ENCODE measurements at regions not wholly inside any gene's neighbourhood (a gene's known extent, or its start where the extent isn't known, plus 50 kb on each side); places are given as distances from the start of the nearest gene placed in this dataset.

- no peak for DNase-seq (ENCODE audit: low spot score)
Observed at GRCh38 chr3:118269537-118270125, 765.0 kb downstream of the IGSF11 start.

- no peak for DNase-seq (ENCODE audit: low spot score)
Observed at GRCh38 chr3:118272991-118273390, 761.7 kb downstream of the IGSF11 start.

- no peak for DNase-seq (ENCODE audit: low spot score)
Observed at GRCh38 chr3:118277814-118278213, 756.8 kb downstream of the IGSF11 start.

DNA sequence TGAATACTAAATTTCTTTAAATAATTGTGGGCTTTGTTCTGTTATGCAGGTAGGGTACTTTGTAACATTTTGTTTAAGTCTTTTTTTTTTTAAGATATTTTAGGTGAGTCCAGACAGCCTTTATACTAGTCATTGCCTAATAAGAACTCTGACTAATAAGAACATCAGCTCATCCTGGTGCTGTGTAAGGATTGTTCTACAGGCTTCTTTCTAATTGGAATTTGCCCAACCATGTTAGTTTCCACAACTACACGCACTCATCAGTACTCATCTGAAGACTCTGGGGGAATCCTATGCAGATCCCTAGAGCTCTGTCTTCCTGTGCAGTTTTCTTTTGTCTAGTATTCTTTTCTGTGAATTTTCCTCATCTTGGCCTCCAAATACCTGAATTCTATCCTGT, 741.8 kb downstream of the IGSF11 start:
- no peak for DNase-seq (ENCODE audit: low spot score)

DNA sequence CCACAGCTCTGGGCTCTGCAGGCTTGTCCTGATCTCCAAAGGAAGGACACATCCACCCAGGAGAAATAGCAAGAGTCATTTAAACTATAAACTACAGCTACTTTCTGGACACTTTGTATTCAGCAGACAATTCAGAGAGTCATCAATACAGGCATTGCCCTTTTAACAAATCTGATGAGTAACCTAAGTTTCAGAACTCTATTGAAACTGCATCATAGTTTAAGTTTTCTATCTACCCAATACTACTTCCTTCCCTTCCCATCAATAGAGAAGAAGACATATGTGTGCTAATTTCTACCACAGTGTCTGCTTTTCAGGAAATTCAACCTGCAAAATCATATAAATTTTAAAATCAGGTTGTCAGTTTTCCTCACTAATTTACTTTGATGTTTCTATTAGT, 736.5 kb downstream of the IGSF11 start:
- DNase-seq (ENCODE audit: low spot score) = no peak

DNA sequence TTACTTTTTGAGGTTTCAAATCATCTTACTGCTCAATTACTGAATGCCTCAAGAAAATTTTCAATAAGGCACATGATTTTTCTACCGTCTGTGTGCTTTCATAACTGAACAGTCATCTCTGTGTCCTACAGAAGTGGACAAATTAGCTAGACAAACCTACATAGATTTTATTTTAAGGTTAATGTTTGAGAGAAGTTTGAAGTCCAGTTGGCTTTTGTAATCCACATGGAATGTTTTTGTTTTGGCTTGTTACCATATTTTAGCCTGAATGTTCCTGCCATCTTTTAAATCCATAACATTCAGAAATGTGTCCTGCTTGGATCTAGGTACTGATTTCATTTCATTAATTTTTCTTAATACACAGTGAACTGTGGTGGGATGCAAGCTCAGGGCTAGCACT, 730.1 kb downstream of the IGSF11 start:
- no peak for DNase-seq (ENCODE audit: low spot score)

- no peak for DNase-seq (ENCODE audit: low spot score)
Observed at GRCh38 chr3:118332699-118333098, 701.9 kb downstream of the IGSF11 start.

DNA sequence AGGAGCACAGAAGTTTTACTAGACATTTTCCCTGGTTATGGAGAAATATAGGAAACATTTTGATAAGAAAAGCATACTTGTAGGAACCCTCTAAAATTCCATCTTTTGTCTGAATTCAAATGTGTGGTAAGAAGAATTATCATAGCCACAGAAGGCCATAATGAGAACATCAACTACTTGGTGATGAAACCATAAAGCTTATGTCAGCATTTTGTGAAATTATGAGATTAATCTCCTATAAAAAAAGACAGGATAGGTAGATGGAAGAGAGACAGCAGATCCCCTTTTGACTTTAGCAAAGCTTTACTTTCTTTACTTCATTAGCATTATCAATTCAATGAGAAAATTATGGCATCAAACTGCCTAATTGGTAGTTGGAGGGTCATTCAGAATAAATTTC, 697.0 kb downstream of the IGSF11 start:
- no peak for DNase-seq (ENCODE audit: low spot score)

- no peak for DNase-seq (ENCODE audit: low spot score)
Observed at GRCh38 chr3:118347396-118348168, 687.1 kb downstream of the IGSF11 start.

DNA sequence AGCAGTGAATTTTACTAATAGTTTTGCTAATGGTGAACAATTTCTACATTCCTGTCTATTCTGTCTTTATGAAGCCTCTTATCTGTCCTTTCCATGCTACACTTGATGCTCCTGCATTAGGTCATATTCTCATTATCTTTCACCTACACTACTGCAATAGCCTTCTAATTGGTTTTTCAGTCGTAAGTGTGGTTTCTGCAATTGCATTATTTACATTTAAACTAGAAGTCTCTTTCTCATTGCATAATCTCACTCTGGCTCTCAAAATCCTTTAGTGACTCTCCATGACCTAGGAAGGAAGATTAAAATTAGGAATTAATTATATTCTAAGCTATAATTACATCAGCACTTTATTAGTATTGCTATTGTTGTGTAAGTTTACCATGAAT, 686.5 kb downstream of the IGSF11 start:
- no peak for DNase-seq (ENCODE audit: low spot score)

- DNase-seq (ENCODE audit: low spot score) = no peak
Observed at GRCh38 chr3:118354556-118354955, 680.1 kb downstream of the IGSF11 start.

GRCh38 chr3:118369892-118370491, 664.7 kb downstream of the IGSF11 start:
- DNase-seq (ENCODE audit: low spot score) = no peak

DNA sequence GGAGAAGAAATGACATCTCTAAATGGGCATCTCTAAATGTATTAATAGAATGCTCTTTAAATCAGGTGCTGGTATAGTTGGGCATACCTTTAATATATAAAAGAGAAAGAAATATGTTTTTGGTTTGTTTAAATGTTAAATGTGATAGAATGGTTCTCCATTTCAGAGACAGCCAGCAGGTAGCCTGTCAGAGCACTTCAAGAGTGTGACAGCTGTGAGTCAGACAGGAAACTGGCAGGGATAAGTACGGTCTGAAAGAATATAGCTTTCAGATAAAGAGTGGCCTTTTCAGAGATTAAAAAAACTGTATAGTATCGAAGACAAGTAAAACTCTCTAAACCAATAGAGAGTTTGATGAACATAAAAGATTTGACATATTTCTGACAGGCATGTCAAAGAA, 654.1 kb downstream of the IGSF11 start:
- no peak for DNase-seq (ENCODE audit: low spot score)

- DNase-seq (ENCODE audit: low spot score) = no peak
Observed at GRCh38 chr3:118396491-118396890, 638.2 kb downstream of the IGSF11 start.

DNA sequence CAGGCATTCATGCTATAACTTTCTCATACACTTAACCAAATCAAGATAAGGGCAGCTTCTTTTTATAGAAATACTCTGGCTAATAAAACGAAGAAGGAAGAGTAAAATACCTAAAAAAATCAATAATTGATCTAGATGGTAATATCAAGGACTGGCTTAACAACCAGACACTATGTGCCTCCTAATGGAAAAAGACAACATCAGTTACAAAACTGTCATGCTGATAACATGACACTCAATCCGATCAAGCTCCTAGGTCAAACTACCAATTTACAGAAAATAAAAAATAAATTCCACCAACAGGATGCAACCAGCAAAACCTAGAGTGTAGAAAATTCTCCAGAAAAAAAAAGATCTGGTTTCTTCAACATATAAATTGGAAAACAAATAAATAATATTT, 634.6 kb downstream of the IGSF11 start:
- DNase-seq (ENCODE audit: low spot score) = no peak

DNA sequence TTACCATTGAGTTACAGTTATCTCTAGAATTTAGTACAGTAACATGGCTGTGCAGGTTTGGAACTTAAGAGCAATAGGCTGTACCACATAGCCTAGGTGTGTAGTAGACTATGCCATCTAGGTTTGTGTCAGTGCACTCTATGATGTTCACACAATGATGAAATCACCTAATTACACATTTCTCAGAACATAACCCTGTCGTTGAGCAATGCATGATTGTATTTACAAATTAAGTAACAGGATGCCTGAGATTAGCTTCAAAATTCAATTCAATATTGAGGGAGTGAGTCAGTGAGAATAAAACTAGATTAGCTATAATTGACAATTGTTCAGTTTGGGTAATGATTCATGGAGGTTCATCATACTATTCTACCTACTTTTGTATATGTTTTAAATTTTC, 633.8 kb downstream of the IGSF11 start:
- DNase-seq (ENCODE audit: low spot score) = no peak

- no peak for DNase-seq (ENCODE audit: low spot score)
Observed at GRCh38 chr3:118401887-118402286, 632.8 kb downstream of the IGSF11 start.

- no peak for DNase-seq (ENCODE audit: low spot score)
Observed at GRCh38 chr3:118402971-118403370, 631.7 kb downstream of the IGSF11 start.

- no peak for DNase-seq (ENCODE audit: low spot score)
Observed at GRCh38 chr3:118406562-118406961, 628.1 kb downstream of the IGSF11 start.

GRCh38 chr3:118408431-118408830, 626.2 kb downstream of the IGSF11 start:
- DNase-seq (ENCODE audit: low spot score) = no peak

DNA sequence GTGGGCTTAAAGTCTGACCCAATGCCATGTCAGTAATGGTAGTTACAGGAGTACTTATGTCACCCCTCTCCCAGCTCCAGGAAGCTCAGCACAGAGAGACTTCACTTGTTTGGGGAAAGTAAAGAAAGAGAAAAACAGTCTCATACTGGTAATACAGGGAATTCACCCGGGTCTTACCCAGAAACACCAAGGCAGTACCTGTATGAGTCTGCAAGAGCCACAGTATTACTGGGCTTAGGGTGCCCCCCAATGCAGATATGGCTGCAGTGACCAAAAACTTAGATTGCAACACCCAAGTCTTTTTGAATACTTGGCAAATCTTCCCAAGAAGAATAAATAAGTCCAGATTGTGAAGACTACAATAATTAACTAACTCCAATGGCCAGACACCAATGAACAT, 622.1 kb downstream of the IGSF11 start:
- no peak for DNase-seq (ENCODE audit: low spot score)

DNA sequence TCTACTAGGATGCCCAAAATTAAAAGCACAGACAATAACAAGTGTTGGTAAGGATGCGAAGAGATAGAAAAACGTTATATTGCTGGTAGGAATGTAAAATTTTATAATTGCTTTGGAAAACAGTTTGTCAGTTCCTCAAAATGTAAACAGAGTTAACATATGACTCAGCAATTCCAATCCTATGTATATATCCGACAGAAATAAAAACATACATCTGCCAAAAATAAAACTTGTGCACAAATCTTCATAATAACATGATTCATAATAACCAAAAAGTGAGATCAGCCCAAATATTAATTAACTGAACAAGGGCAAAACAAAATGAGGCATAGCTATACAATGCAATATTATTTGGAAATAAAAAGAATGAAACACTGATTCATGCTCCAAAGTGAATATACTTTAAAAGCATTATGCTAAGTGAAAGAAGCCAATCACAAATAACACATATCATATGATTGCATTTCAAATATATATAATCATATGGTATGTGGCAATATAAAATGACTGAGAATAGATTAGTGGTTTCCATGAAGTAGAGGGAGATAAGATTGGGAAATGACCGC, 609.3 kb downstream of the IGSF11 start:
- DNase-seq (ENCODE audit: low spot score) = no peak

- no peak for DNase-seq (ENCODE audit: low spot score)
Observed at GRCh38 chr3:118433825-118434224, 600.8 kb downstream of the IGSF11 start.

Measured in AG20443 (cell line).